NT2/D1 (cell line): ENCODE measurements at regions not wholly inside any gene's neighbourhood (a gene's known extent, or its start where the extent isn't known, plus 50 kb on each side); places are given as distances from the start of the nearest gene placed in this dataset.

ENCODE experiments used
- DNase-seq: peaks from one replicate; pipeline ENCODE4 v3.0.0-alpha.2; 2011; ENCODE audit warnings: low read depth, low spot score
- H3K27me3 ChIP-seq: 2 replicates; pipeline ENCODE4 v1.6.0; 2011; ENCODE audit warnings: mild to moderate bottlenecking; ENCODE audit not compliant: insufficient read length, insufficient read depth
- H3K36me3 ChIP-seq: 2 replicates; pipeline ENCODE4 v1.6.1; 2011; ENCODE audit warnings: mild to moderate bottlenecking, low read length, mixed read lengths; ENCODE audit not compliant: insufficient read depth, insufficient read length
- H3K4me1 ChIP-seq: 2 replicates; pipeline ENCODE4 v1.5.1; 2011; ENCODE audit not compliant: insufficient read depth, insufficient read length
- H3K4me3 ChIP-seq: 2 replicates; pipeline ENCODE4 v1.5.1; 2011; ENCODE audit warnings: low read depth; ENCODE audit not compliant: insufficient read length
- H3K9ac ChIP-seq: 2 replicates; pipeline ENCODE4 v1.6.0; 2011; ENCODE audit warnings: low read depth; ENCODE audit not compliant: insufficient read length
- H3K9me3 ChIP-seq: 2 replicates; pipeline ENCODE4 v1.5.1; 2011; ENCODE audit warnings: mild to moderate bottlenecking, low read length; ENCODE audit not compliant: insufficient read depth
- SUZ12 ChIP-seq: IDR thresholded peaks from 2 replicates; pipeline ENCODE4 v1.6.1; 2011; ENCODE audit not compliant: insufficient read length, insufficient read depth; ENCODE audit errors: extremely low read depth
- YY1 ChIP-seq: IDR thresholded peaks from 2 replicates; pipeline ENCODE4 v1.6.1; 2011; ENCODE audit not compliant: insufficient read length, insufficient read depth
- ZNF274 ChIP-seq: IDR thresholded peaks from 2 replicates; pipeline ENCODE4 v1.6.1; 2011; ENCODE audit warnings: mild to moderate bottlenecking, low read depth, low read length

GRCh38 chr1:199338760-199339159, 688.8 kb upstream of the NR5A2 start:
- DNase-seq, result no peak

GRCh38 chr1:199352351-199352750, 675.2 kb upstream of the NR5A2 start:
- Histone ChIP-seq H3K4me3 (no peak overlapping the region), H3K27me3 (no peaks in the 10 kb centered on the region), H3K9me3 (no peaks in the 10 kb centered on the region), H3K9ac (no peak overlapping the region), H3K36me3 (no peaks in the 10 kb centered on the region), H3K4me1 (no peaks in the 10 kb centered on the region)
- TF ChIP-seq YY1 (no peak), SUZ12 (no peak), ZNF274 (no peak)
- DNase-seq, result no peak

More at GRCh38 chr1:199338760-199339159, 688.8 kb upstream of the NR5A2 start:
- Histone ChIP-seq H3K9ac (no peak overlapping the region), H3K36me3 (no peaks in the 10 kb centered on the region), H3K27me3 (no peaks in the 10 kb centered on the region), H3K9me3 (no peaks in the 10 kb centered on the region), H3K4me1 (no peaks in the 10 kb centered on the region), H3K4me3 (no peak overlapping the region)
- no peak for TF ChIP-seq YY1
- TF ChIP-seq ZNF274, result no peak
- TF ChIP-seq SUZ12, result no peak

- Histone ChIP-seq H3K36me3 (no peaks in the 10 kb centered on the region), H3K9me3 (no peaks in the 10 kb centered on the region), H3K4me1 (no peaks in the 10 kb centered on the region), H3K9ac (no peak overlapping the region), H3K4me3 (no peak overlapping the region), H3K27me3 (no peaks in the 10 kb centered on the region)
- no peak for DNase-seq
- TF ChIP-seq YY1 (no peak), SUZ12 (no peak), ZNF274 (no peak)
These were observed 673.6 kb upstream of the NR5A2 start for GRCh38 chr1:199353906-199354305.

GRCh38 chr1:199356561-199356960, 670.9 kb upstream of the NR5A2 start:
- DNase-seq, result no peak
- no peaks in the 10 kb centered on the region for H3K4me1 ChIP-seq
- no peaks in the 10 kb centered on the region for H3K9me3 ChIP-seq
- no peaks in the 10 kb centered on the region for H3K36me3 ChIP-seq
- no peak overlapping the region for H3K4me3 ChIP-seq
- H3K27me3 ChIP-seq, result no peaks in the 10 kb centered on the region
- no peak overlapping the region for H3K9ac ChIP-seq
- TF ChIP-seq ZNF274, result no peak
- TF ChIP-seq YY1, result no peak
- no peak for TF ChIP-seq SUZ12

- H3K9me3 ChIP-seq, result no peaks in the 10 kb centered on the region
- no peaks in the 10 kb centered on the region for H3K36me3 ChIP-seq
- H3K4me1 ChIP-seq, result no peaks in the 10 kb centered on the region
- TF ChIP-seq YY1 (no peak), ZNF274 (no peak), SUZ12 (no peak)
- no peak overlapping the region for H3K4me3 ChIP-seq
- no peaks in the 10 kb centered on the region for H3K27me3 ChIP-seq
- DNase-seq, result no peak
- H3K9ac ChIP-seq, result no peak overlapping the region
These were observed 669.9 kb upstream of the NR5A2 start for GRCh38 chr1:199357599-199357998.

- Histone ChIP-seq H3K9me3 (no peaks in the 10 kb centered on the region), H3K9ac (no peak overlapping the region), H3K27me3 (no peaks in the 10 kb centered on the region), H3K36me3 (no peaks in the 10 kb centered on the region), H3K4me1 (no peaks in the 10 kb centered on the region), H3K4me3 (no peak overlapping the region)
- TF ChIP-seq SUZ12 (no peak), ZNF274 (no peak), YY1 (no peak)
- DNase-seq, result no peak
These were observed 664.5 kb upstream of the NR5A2 start for GRCh38 chr1:199362996-199363395.

- no peak overlapping the region for H3K9ac ChIP-seq
- H3K36me3 ChIP-seq, result no peaks in the 10 kb centered on the region
- no peaks in the 10 kb centered on the region for H3K27me3 ChIP-seq
- DNase-seq, result no peak
- H3K9me3 ChIP-seq, result no peaks in the 10 kb centered on the region
- no peak overlapping the region for H3K4me3 ChIP-seq
- no peaks in the 10 kb centered on the region for H3K4me1 ChIP-seq
- no peak for TF ChIP-seq YY1
- no peak for TF ChIP-seq SUZ12
These were observed 654.4 kb upstream of the NR5A2 start for GRCh38 chr1:199373139-199373538.

GRCh38 chr1:199377211-199377610, 650.3 kb upstream of the NR5A2 start:
- Histone ChIP-seq H3K4me3 (no peak overlapping the region), H3K4me1 (no peaks in the 10 kb centered on the region), H3K9me3 (no peaks in the 10 kb centered on the region), H3K9ac (no peak overlapping the region), H3K27me3 (no peaks in the 10 kb centered on the region), H3K36me3 (no peaks in the 10 kb centered on the region)
- DNase-seq, result no peak
- no peak for TF ChIP-seq YY1
